ENCODE measurements at regions not wholly inside any gene's neighbourhood (a gene's known extent, or its start where the extent isn't known, plus 50 kb on each side); places are given as distances from the start of the nearest gene placed in this dataset.
"Not testable (repeated sequence)": the region's sequence is repeated elsewhere in the genome, so short reads cannot be mapped to it uniquely, and the experiment has no call there.

- Histone ChIP-seq H3K9me3 (no peaks in the 10 kb centered on the region), H3K4me1 (no peaks in the 10 kb centered on the region), H3K36me3 (no peaks in the 10 kb centered on the region), H3K27me3 (no peaks in the 10 kb centered on the region), H3K4me3 (no peak overlapping the region), H3K27ac (replicated peaks in 1 of 4) (no peak overlapping the region)
- WGBS: 100% methylated on average over 6 of the region's 7 CpGs
- TF ChIP-seq CTCF (IDR thresholded peaks at IDR 0.05) (no peak), POLR2A (IDR thresholded peaks at IDR 0.05; ENCODE audit: low read depth) (no peak), EP300 (IDR thresholded peaks at IDR 0.05) (no peak), POLR2AphosphoS5 (IDR thresholded peaks at IDR 0.05) (no peak)
- intact Hi-C loops (cut with DNase I): no loop called here
- peak; percentile 87 for DNase-seq (ENCODE audit: extremely low spot score)
Observed at GRCh38 chr4:108415389-108415788, 205.0 kb upstream of the RPL34 start.

- H3K4me3 ChIP-seq: no peak overlapping the region
- H3K27me3 ChIP-seq: no peaks in the 10 kb centered on the region
- TF ChIP-seq POLR2A (IDR thresholded peaks at IDR 0.05; ENCODE audit: low read depth): no peak
- no peak for TF ChIP-seq CTCF (IDR thresholded peaks at IDR 0.05)
- no peak for TF ChIP-seq POLR2AphosphoS5 (IDR thresholded peaks at IDR 0.05)
- TF ChIP-seq EP300 (IDR thresholded peaks at IDR 0.05): no peak
- H3K36me3 ChIP-seq: no peaks in the 10 kb centered on the region
- no peaks in the 10 kb centered on the region for H3K4me1 ChIP-seq
- intact Hi-C loops (cut with DNase I): no loop called here
- no peak overlapping the region for H3K27ac ChIP-seq (replicated peaks in 1 of 4)
- WGBS: 100% methylated on average over 2 of the region's 2 CpGs
- H3K9me3 ChIP-seq: no peaks in the 10 kb centered on the region
- DNase-seq (ENCODE audit: extremely low spot score): peak; percentile 89
Observed at GRCh38 chr4:108411836-108412235, 208.5 kb upstream of the RPL34 start.

GRCh38 chr4:108409691-108410090, 210.7 kb upstream of the RPL34 start:
- H3K9me3 ChIP-seq; H3K27me3 ChIP-seq; DNase-seq (ENCODE audit: extremely low spot score); H3K4me1 ChIP-seq; H3K36me3 ChIP-seq; H3K4me3 ChIP-seq; intact Hi-C loops (cut with DNase I); H3K27ac ChIP-seq (replicated peaks in 1 of 4): not testable (repeated sequence)
- no CpG with 5 or more reads among the region's 36 CpGs for WGBS

- Histone ChIP-seq H3K9me3 (peaks cover 0 to 7% (median 3%) of the 10 kb centered on the region in 4 donors), H3K4me3 (no peak overlapping the region), H3K27me3 (no peaks in the 10 kb centered on the region), H3K36me3 (no peaks in the 10 kb centered on the region), H3K4me1 (no peaks in the 10 kb centered on the region), H3K27ac (replicated peaks in 1 of 4) (no peak overlapping the region)
- TF ChIP-seq POLR2AphosphoS5 (IDR thresholded peaks at IDR 0.05) (no peak), EP300 (IDR thresholded peaks at IDR 0.05) (no peak), POLR2A (IDR thresholded peaks at IDR 0.05; ENCODE audit: low read depth) (no peak), CTCF (IDR thresholded peaks at IDR 0.05) (no peak)
- DNase-seq (ENCODE audit: extremely low spot score): no peak
- 100% methylated on average over 1 of the region's 2 CpGs for WGBS
- intact Hi-C loops (cut with DNase I): no loop called here
Observed at GRCh38 chr4:108405586-108405985, 214.8 kb upstream of the RPL34 start.

- Histone ChIP-seq H3K27ac (replicated peaks in 1 of 4) (no peak overlapping the region), H3K9me3 (peaks cover 0 to under 1% (median 0%) of the 10 kb centered on the region in 4 donors), H3K4me1 (no peaks in the 10 kb centered on the region), H3K4me3 (no peak overlapping the region), H3K36me3 (no peaks in the 10 kb centered on the region), H3K27me3 (no peaks in the 10 kb centered on the region)
- intact Hi-C loops (cut with DNase I): no loop called here
- no peak for TF ChIP-seq EP300 (IDR thresholded peaks at IDR 0.05)
- no peak for TF ChIP-seq POLR2AphosphoS5 (IDR thresholded peaks at IDR 0.05)
- TF ChIP-seq CTCF (IDR thresholded peaks at IDR 0.05): no peak
- no peak for TF ChIP-seq POLR2A (IDR thresholded peaks at IDR 0.05; ENCODE audit: low read depth)
- DNase-seq (ENCODE audit: extremely low spot score): no peak
- 95% methylated on average over 6 of the region's 6 CpGs for WGBS
Observed at GRCh38 chr4:108400309-108400708, 220.1 kb upstream of the RPL34 start.

Data from esophagus muscularis mucosa (tissue), 4 donors.